ENCODE measurements at regions not wholly inside any gene's neighbourhood (a gene's known extent, or its start where the extent isn't known, plus 50 kb on each side); places are given as distances from the start of the nearest gene placed in this dataset.

DNA sequence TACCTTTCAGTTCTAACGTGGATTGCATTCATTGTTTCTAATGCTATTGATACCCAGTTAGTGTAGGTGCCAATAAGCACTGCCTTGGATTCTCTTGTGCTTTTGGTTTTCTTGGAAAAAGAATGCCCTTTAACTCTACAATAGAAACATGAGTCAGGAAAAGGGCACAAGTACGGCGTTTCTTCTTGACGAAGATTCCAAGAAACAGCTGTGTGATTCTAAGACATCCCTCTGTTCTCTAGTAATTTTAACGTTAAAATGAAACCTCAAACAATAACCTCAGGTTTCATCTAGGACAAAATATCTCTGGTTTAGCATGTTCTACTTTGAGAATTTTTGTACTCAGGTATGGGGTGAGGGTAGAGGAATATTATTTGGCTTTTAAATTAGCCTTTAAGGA lies 540.5 kb upstream of the ATP11B start:
- DNase-seq = peak in 1 of 51 donors; percentile 22

- no peak for DNase-seq
Measured at GRCh38 chr3:182255158-182255557, 538.1 kb upstream of the ATP11B start.

DNA sequence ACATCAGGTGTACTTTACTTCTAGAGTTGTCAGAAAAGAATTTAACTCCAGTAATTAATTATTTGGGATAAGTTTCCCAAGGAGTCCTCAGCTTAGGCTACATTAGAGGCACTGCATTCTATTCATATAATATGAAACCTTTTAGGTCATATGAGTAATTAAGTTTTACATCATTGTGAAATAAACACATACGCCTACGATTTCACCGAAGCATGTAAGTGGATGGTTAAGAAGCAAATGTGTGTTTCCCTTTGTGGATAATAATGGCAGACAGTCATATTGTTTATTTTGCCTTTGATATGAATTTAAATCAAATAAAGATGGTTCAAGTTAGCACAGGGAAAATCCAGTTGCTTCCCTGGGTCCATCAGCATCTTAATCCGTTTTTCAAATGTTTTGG lies 535.9 kb upstream of the ATP11B start:
- no peak for DNase-seq

DNA sequence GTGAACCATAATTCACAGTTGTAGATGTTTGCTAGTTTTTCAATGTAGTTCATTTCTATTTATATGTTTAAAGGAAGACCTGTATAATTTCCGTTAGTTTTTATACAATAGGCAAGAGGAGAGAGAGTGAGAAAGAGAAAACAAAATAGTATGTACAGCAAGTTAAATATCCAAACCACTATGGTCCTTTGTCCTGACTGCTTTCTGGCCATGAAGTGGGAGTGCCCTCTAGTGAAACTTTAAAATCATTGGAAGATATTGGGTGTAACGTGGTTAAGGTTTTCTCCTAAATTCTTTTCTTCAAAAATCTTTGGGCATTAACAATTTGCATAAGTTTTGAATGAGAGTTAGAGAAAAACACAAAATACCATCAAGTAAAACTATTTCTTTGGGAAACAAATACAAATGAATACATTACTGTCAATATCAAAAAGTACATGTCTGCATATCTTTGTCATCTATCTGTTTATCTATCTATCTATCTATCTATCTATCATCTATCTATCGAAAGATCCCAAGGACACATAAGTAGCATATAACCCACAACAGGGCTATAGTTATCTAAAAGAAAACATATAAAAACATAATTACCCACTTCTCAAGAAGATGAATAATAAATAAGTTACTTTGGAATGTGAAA lies 534.6 kb upstream of the ATP11B start:
- peak in 6 of 51 donors; percentile 5 to 70 (median 22) for DNase-seq

GRCh38 chr3:182259579-182259978 lies 533.7 kb upstream of the ATP11B start:
- DNase-seq = peak in 43 of 51 donors; percentile 4 to 78 (median 51)

DNA sequence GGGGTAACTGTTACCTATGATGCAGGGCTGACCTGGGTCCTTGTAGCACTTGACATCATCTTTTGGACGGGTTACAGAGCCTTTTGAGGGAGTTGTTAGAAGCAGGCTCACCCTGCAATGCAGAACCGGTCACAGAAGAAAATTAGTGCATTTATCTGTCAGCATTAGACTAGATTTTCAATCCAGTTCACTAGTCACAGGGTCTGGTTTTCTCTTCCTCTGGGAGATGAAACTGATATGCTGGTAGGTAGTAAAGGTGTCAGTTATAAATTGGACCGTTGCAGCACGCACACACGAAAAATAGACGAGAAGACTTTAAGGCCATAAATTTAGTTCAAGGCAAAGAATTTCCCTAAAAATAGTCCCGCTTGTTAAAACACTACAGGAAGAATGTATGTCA lies 532.3 kb upstream of the ATP11B start:
- no peak for DNase-seq

GRCh38 chr3:182268711-182269110 lies 524.6 kb upstream of the ATP11B start:
- DNase-seq = no peak

- DNase-seq = no peak
Measured at GRCh38 chr3:182276512-182276911, 516.8 kb upstream of the ATP11B start.

GRCh38 chr3:182284793-182285192 lies 508.5 kb upstream of the ATP11B start:
- no peak for DNase-seq

GRCh38 chr3:182292591-182292990 lies 500.7 kb upstream of the ATP11B start:
- DNase-seq = no peak

GRCh38 chr3:182294256-182294655 lies 499.0 kb upstream of the ATP11B start:
- DNase-seq = no peak

DNA sequence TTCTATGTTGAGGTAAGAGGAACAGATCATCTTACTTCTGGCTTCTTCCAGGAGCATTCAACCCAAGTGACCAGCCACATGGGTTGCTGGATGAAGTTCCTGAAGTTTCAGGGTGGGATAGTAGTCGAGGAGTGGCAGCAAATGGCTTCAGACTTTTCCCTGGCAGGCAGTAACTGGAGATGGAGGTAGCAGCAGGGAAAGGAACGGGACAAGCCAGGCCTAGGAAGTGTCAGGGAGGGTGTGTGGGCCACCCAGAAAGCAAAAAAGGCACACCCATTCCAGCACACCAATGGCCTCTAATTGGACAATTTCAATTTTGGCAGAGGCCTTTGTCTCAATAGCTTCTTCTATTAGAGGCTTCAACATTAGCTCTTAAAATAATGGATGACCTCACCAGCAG lies 498.6 kb upstream of the ATP11B start:
- DNase-seq = no peak

DNA sequence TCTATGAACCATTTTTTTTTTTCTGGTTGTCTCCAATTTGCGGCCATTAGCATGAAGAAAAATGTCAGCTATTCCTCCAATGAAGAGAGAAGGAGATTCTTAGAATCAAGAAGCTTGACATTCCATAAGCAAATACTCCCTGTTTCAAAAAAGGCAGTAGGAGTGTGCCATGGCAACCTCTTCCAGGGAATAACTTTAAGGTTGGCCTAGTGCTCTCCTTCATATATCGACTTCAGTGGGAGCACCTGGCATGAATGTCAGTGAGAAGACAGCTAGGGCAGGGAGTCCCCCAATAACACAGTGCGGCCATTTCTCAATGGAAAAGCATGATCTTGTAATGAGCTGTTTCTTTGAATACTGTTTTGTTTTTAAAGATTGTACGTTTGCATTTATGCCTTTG lies 493.0 kb upstream of the ATP11B start:
- no peak for DNase-seq

DNA sequence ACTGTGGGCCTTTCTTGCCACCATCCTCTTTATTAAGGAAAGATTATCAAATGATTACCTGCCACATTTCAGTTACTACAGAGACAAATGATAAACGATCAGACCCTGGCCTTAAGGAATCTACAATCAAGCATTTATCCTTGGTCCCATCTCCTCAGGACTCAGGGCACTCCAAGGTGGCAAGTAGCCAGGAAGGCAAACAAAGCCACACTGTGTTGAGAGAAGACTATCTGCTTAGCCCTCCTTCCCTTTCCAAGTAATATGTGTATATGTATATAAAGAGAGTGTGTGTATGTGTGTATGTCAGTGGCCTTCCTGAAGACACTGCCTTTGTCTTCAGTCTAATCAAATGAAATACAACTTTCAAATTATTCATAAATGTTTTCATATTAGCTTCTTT lies 490.1 kb upstream of the ATP11B start:
- peak in 20 of 51 donors; percentile 4 to 50 (median 26) for DNase-seq

DNA sequence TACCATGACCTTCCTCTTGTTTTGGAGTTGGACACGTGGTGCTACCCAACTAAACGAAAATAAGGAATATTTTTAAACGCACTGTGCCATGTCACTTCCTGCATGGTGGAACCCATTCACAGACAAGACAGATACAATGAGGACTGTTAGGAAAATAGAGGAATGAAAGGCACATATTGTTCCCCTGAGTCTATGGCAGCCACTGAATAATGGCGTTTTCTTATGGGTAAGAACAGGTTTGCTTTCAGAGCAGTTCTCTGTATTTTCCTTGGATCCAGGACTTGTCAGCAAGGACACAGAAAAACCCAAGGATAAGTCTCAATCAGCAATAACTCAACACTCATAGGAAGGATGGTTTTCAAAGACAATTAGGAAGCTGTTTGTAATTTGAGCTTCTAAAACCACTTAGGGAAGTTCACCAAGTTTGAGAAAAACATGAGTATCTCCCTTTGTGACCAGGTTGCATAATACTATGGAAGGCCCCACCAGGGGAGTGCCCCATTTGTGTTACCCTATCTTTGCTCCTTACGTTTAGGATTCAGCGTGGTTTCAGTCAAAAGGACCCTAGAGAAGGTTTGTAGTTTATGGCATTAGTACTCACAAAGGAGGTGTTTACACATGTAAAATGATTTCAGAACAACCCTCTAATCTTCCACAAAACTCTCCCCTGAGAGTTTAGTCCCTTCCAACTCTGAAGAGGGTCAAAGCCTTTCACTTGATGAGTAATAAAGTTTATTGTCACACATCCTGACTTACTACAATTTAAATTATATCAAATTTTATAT lies 487.2 kb upstream of the ATP11B start:
- peak in 1 of 51 donors; percentile 18 for DNase-seq

GRCh38 chr3:182308328-182308727 lies 485.0 kb upstream of the ATP11B start:
- DNase-seq = peak in 1 of 51 donors; percentile 5

DNA sequence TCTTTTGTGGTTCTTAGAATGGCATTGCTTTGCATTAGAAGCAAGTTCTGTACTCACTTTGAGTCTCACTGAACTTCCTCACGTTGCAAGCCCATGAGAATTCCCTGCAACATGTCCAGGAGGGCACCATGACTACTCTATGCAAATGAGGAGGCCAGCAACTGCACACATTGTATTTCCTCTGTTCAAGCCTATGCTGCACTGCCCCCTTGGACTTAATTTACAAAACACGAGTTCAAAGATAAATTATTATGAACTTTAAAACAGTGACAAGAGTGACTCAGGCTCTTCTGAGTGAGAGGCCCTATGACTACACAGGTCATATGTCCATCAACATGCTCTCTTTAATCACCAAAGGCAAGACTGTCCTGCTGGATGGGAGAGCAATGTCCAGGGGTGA lies 484.2 kb upstream of the ATP11B start:
- DNase-seq = no peak

- DNase-seq = no peak
Measured at GRCh38 chr3:182315313-182315712, 478.0 kb upstream of the ATP11B start.

DNA sequence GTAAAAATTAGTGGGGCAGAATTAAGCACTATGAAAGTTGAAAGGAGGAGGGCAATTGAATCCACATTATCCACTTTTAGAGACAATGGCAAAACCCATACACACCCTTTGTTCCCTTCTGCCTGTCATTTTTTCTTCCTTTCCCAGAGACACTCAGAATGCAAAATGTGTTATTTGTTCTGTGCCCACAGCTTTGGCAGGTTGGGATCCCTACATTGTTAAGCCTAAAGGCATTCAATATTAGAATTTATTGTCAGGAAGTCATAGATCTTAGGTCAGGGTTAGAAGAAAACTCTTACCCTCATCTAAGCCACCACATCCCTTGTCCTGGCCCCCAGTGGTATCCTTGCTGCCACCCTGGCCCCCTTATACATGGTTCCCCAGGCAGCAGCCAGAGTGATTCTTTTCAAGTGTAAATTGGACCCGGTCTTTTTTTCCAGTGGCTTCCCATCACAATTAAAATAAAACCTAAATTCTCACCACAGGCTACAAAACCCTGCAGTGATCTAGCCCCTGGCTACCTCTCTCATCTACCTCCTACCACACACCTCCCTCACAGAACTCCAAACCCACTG lies 470.1 kb upstream of the ATP11B start:
- DNase-seq = no peak

DNA sequence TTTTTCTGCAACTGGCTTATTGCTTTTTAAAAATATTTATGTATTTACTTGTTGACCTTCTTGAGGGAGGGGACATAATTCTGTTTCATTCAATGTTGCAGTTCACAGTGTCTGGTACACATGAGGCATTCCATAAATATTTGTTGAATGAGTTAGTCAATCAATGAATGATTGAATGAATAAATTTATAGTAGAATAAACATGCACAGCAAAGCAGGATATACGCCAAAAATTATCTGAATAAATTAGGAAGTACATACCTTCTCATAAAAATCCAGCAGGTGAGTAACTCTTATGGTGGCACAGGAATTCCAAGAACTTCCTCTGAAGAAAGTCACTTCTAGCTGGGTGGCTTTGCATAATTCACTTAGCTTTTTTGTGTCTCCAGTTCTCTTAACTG lies 469.4 kb upstream of the ATP11B start:
- DNase-seq = no peak

- DNase-seq = no peak
Measured at GRCh38 chr3:182325213-182325950, 467.9 kb upstream of the ATP11B start.

- no peak for DNase-seq
Measured at GRCh38 chr3:182327196-182327681, 466.1 kb upstream of the ATP11B start.

Data from hypothalamus (tissue), 51 donors.